OCI-LY7 (cell line): ENCODE measurements at regions not wholly inside any gene's neighbourhood (a gene's known extent, or its start where the extent isn't known, plus 50 kb on each side); places are given as distances from the start of the nearest gene placed in this dataset.
"Not testable (repeated sequence)": the region's sequence is repeated elsewhere in the genome, so short reads cannot be mapped to it uniquely, and the experiment has no call there.

ENCODE experiments used
- BruUV-seq: library from RNA; stranded (reverse); fragments of 400-500 nt; replicated peaks from 2 replicates; lab custom pipeline; 2021; lab: Mats Ljungman, UMichigan
- CTCF ChIA-PET: fragments of 300-600 bp; sonication (Branson Sonifier 250); formaldehyde crosslinking; loops from one replicate; lab custom pipeline; 2022; ENCODE audit warnings: antibody characterized with exemption; ENCODE audit not compliant: unreplicated experiment; lab: Charles Lee
- POLR2A ChIA-PET: fragments of 300-600 bp; sonication (Branson Sonifier 250); formaldehyde crosslinking; loops from one replicate; lab custom pipeline; 2022; ENCODE audit warnings: antibody characterized with exemption; lab: Charles Lee
- DNase-seq: peaks from one replicate; pipeline ENCODE4 v3.0.0-alpha.2; 2015; ENCODE audit warnings: low spot score
- H2AFZ ChIP-seq: fragments of 200-600 bp; sonication (generic), shearing (Covaris generic); 2 replicates; pipeline ENCODE4 v1.6.1; 2014; ENCODE audit warnings: mild to moderate bottlenecking, antibody characterized with exemption, low read length, moderate library complexity
- H3K27ac ChIP-seq: fragments of 200-600 bp; sonication (generic); 2 replicates; pipeline ENCODE4 v1.5.1; 2014; ENCODE audit warnings: mixed run types, low read depth, mild to moderate bottlenecking, moderate library complexity, low read length, inconsistent platforms; ENCODE audit not compliant: poor library complexity, severe bottlenecking
- H3K36me3 ChIP-seq: fragments of 200-600 bp; sonication (generic); 2 replicates; pipeline ENCODE4 v1.6.1; 2014; ENCODE audit warnings: mild to moderate bottlenecking, antibody characterized with exemption, low read length, moderate library complexity, mixed read lengths; ENCODE audit not compliant: insufficient read depth
- H3K4me1 ChIP-seq: fragments of 200-600 bp; sonication (generic); 2 replicates; pipeline ENCODE4 v1.5.1; 2014; ENCODE audit warnings: mild to moderate bottlenecking, low read length; ENCODE audit not compliant: insufficient read depth, poor library complexity, severe bottlenecking
- H3K4me2 ChIP-seq: fragments of 200-600 bp; sonication (generic); 2 replicates; pipeline ENCODE4 v1.6.1; 2014; ENCODE audit warnings: mild to moderate bottlenecking, low read length
- H3K4me3 ChIP-seq: fragments of 200-600 bp; sonication (generic); 2 replicates; pipeline ENCODE4 v1.5.1; 2014; ENCODE audit warnings: mild to moderate bottlenecking, low read depth, low read length; ENCODE audit not compliant: poor library complexity, severe bottlenecking
- H3K79me2 ChIP-seq: fragments of 200-600 bp; sonication (generic); 2 replicates; pipeline ENCODE4 v1.6.1; 2016; ENCODE audit warnings: low read depth, mild to moderate bottlenecking, low read length, moderate library complexity, mixed read lengths; ENCODE audit not compliant: insufficient read depth
- H3K9me2 ChIP-seq: fragments of 200-600 bp; sonication (generic); 2 replicates; pipeline ENCODE4 v1.6.1; 2016; ENCODE audit warnings: mild to moderate bottlenecking, low read length, mixed read lengths; ENCODE audit not compliant: insufficient read depth
- H3K9me3 ChIP-seq: fragments of 200-600 bp; sonication (generic); 2 replicates; pipeline ENCODE4 v1.6.1; 2014; ENCODE audit warnings: mild to moderate bottlenecking, mixed run types, low read length, mixed read lengths
- H4K20me1 ChIP-seq: fragments of 200-600 bp; sonication (generic); 2 replicates; pipeline ENCODE4 v1.6.1; 2014; ENCODE audit warnings: mild to moderate bottlenecking, antibody characterized with exemption, low read length, moderate library complexity, mixed read lengths; ENCODE audit not compliant: insufficient read depth
- CTCF ChIP-seq: fragments of 200-600 bp; sonication (generic); conservative IDR thresholded peaks from 2 replicates; pipeline ENCODE4 v1.5.1; 2014; ENCODE audit warnings: mild to moderate bottlenecking, antibody characterized with exemption, low read length, moderate library complexity, mixed read lengths
- EZH2phosphoT487 ChIP-seq: fragments of 200-600 bp; sonication (generic); IDR thresholded peaks from 2 replicates; pipeline ENCODE4 v1.6.1; 2018; ENCODE audit warnings: low read depth, borderline replicate concordance, mild to moderate bottlenecking, mixed run types, antibody characterized with exemption, low read length, moderate library complexity, mixed read lengths
- intact Hi-C: fragments of 100-400 bp; cut with micrococcal nuclease; formaldehyde crosslinking; loops from one replicate; pipeline ENCODE4 v1.10.0; 2022; ENCODE audit not compliant: unreplicated experiment

GRCh38 chr7:51817694-51818225, 501.2 kb upstream of the COBL start:
- Histone ChIP-seq H3K4me3 (no peak overlapping the region), H4K20me1 (no peaks in the 10 kb centered on the region), H3K4me2 (no peak overlapping the region), H3K4me1 (no peaks in the 10 kb centered on the region), H3K9me2 (no peaks in the 10 kb centered on the region), H3K79me2 (no peaks in the 10 kb centered on the region), H3K9me3 (no peaks in the 10 kb centered on the region), H3K27ac (no peak overlapping the region), H3K36me3 (no peaks in the 10 kb centered on the region), H2AFZ (no peak overlapping the region)
- CTCF ChIA-PET: no interaction called here
- POLR2A ChIA-PET: no interaction called here
- BruUV-seq: no TSS peak
- DNase-seq: no peak
- no peak for TF ChIP-seq CTCF
- TF ChIP-seq EZH2phosphoT487: no peak
- intact Hi-C loops: no loop called here

- DNase-seq, H3K4me3 ChIP-seq, POLR2A ChIA-PET, H3K9me3 ChIP-seq, H3K27ac ChIP-seq, intact Hi-C loops, CTCF ChIA-PET, H4K20me1 ChIP-seq, H3K79me2 ChIP-seq, H3K4me1 ChIP-seq, H3K36me3 ChIP-seq, H3K9me2 ChIP-seq, H2AFZ ChIP-seq, H3K4me2 ChIP-seq, BruUV-seq: not testable (repeated sequence)
These were observed 489.3 kb upstream of the COBL start for GRCh38 chr7:51805783-51806431.

GRCh38 chr7:51802718-51803117, 486.1 kb upstream of the COBL start:
- no peaks in the 10 kb centered on the region for H3K9me2 ChIP-seq
- no peaks in the 10 kb centered on the region for H3K4me1 ChIP-seq
- BruUV-seq: no TSS peak
- no peaks in the 10 kb centered on the region for H3K79me2 ChIP-seq
- intact Hi-C loops: no loop called here
- H4K20me1 ChIP-seq: no peaks in the 10 kb centered on the region
- no peak for DNase-seq
- no peak overlapping the region for H2AFZ ChIP-seq
- no peaks in the 10 kb centered on the region for H3K36me3 ChIP-seq
- CTCF ChIA-PET: no interaction called here
- no peak overlapping the region for H3K27ac ChIP-seq
- H3K9me3 ChIP-seq: no peaks in the 10 kb centered on the region
- no peak overlapping the region for H3K4me2 ChIP-seq
- POLR2A ChIA-PET: no interaction called here
- H3K4me3 ChIP-seq: no peak overlapping the region
- TF ChIP-seq CTCF (no peak), EZH2phosphoT487 (no peak)
